H1 (cell line): ENCODE measurements at regions not wholly inside any gene's neighbourhood (a gene's known extent, or its start where the extent isn't known, plus 50 kb on each side); places are given as distances from the start of the nearest gene placed in this dataset.

Experiments used
- ATF3 ChIP-seq: IDR thresholded peaks from 2 replicates; pipeline ENCODE4 v1.6.1; 2011; ENCODE audit warnings: low read depth, mild to moderate bottlenecking, low read length; ENCODE audit not compliant: insufficient read depth
- CEBPB ChIP-seq: IDR thresholded peaks from 2 replicates; pipeline ENCODE4 v1.6.1; 2012; ENCODE audit warnings: low read depth, low read length
- POLR2A ChIP-seq, 2 experiments: IDR thresholded peaks; 1 replicate in 1 of 2; 2 replicates in 1 of 2; pipeline ENCODE4 v1.6.1; 2011; ENCODE audit warnings: low read depth in 2 of 2, low read length in 2 of 2, mild to moderate bottlenecking in 2 of 2; ENCODE audit errors: control extremely low read depth in 1 of 2
- POU5F1 ChIP-seq: IDR thresholded peaks from 2 replicates; pipeline ENCODE4 v1.6.1; 2011; ENCODE audit warnings: low read depth, mild to moderate bottlenecking, low read length, moderate library complexity
- RFX5 ChIP-seq: IDR thresholded peaks from 2 replicates; pipeline ENCODE4 v1.6.1; 2011; ENCODE audit warnings: low read depth, low read length, improper control_type of control experiment, borderline replicate concordance
- SRF ChIP-seq: IDR thresholded peaks from 2 replicates; pipeline ENCODE4 v1.6.1; 2011; ENCODE audit warnings: mild to moderate bottlenecking, low read depth, low read length, moderate library complexity

- TF ChIP-seq POU5F1: no peak
- TF ChIP-seq POLR2A (IDR thresholded peaks at IDR 0.05; ENCODE audit: control extremely low read depth in 1 of 2, low read depth in 2 of 2, low read length in 2 of 2): no peak
- TF ChIP-seq ATF3: no peak
- TF ChIP-seq CEBPB: no peak
- TF ChIP-seq SRF: no peak
- TF ChIP-seq RFX5: no peak
These were observed 323.3 kb downstream of the AJAP1 start (continued) for GRCh38 chr1:4977701-4978100.
